Progenitor cell of endocrine pancreas (in vitro differentiated cells): ENCODE measurements at regions not wholly inside any gene's neighbourhood (a gene's known extent, or its start where the extent isn't known, plus 50 kb on each side); places are given as distances from the start of the nearest gene placed in this dataset.
"Not testable (repeated sequence)": the region's sequence is repeated elsewhere in the genome, so short reads cannot be mapped to it uniquely, and the experiment has no call there.

Experiments
- DNase-seq: peaks from one replicate; pipeline ENCODE4 v3.0.0; 2021; ENCODE audit warnings: low spot score; ENCODE audit not compliant: unreplicated experiment
- H3K27ac Mint-ChIP-seq: 2 replicates; pipeline ENCODE4 v1.8.0; 2021; ENCODE audit warnings: mild to moderate bottlenecking, moderate library complexity, mixed read lengths
- H3K27me3 Mint-ChIP-seq: 2 replicates; pipeline ENCODE4 v1.8.0; 2021; ENCODE audit warnings: mixed read lengths
- H3K36me3 Mint-ChIP-seq: 2 replicates; pipeline ENCODE4 v1.8.0; 2022; ENCODE audit warnings: mixed read lengths; ENCODE audit not compliant: insufficient read depth
- H3K4me1 Mint-ChIP-seq: 2 replicates; pipeline ENCODE4 v1.8.0; 2021; ENCODE audit warnings: low read depth, mixed read lengths
- H3K4me3 Mint-ChIP-seq: 2 replicates; pipeline ENCODE4 v1.8.0; 2021; ENCODE audit warnings: low read depth, mild to moderate bottlenecking, moderate library complexity, mixed read lengths
- H3K9me3 Mint-ChIP-seq: 2 replicates; pipeline ENCODE4 v1.8.0; 2021; ENCODE audit warnings: low read depth, mixed read lengths
- CTCF ChIP-seq: fragments of 200-600 bp; sonication (generic); IDR thresholded peaks from one replicate; pipeline ENCODE4 v1.5.0; 2021; ENCODE audit warnings: antibody characterized with exemption, mild to moderate bottlenecking; ENCODE audit not compliant: unreplicated experiment

GRCh38 chr7:142482891-142483658, 225.2 kb upstream of the PRSS58 start:
- Mint-ChIP-seq H3K4me3 (no peak overlapping the region), H3K4me1 (peaks cover 4% of the 10 kb centered on the region), H3K27ac (no peak overlapping the region), H3K9me3 (peaks cover 4% of the 10 kb centered on the region), H3K36me3 (no peaks in the 10 kb centered on the region), H3K27me3 (peaks cover 11% of the 10 kb centered on the region)
- DNase-seq: no peak
- peak; percentile 78 for TF ChIP-seq CTCF

GRCh38 chr7:142481548-142481947, 223.7 kb upstream of the PRSS58 start:
- Mint-ChIP-seq H3K27me3 (peaks cover 16% of the 10 kb centered on the region), H3K27ac (no peak overlapping the region), H3K9me3 (peaks cover 4% of the 10 kb centered on the region), H3K4me1 (peaks cover 5% of the 10 kb centered on the region), H3K36me3 (no peaks in the 10 kb centered on the region), H3K4me3 (no peak overlapping the region)
- TF ChIP-seq CTCF: no peak
- no peak for DNase-seq

- Mint-ChIP-seq H3K27me3 (peaks cover 22% of the 10 kb centered on the region), H3K9me3 (peaks cover 4% of the 10 kb centered on the region), H3K27ac (no peak overlapping the region), H3K4me3 (no peak overlapping the region), H3K36me3 (no peaks in the 10 kb centered on the region), H3K4me1 (peaks cover 5% of the 10 kb centered on the region)
- no peak for DNase-seq
- peak; percentile 56 for TF ChIP-seq CTCF
These were observed 220.8 kb upstream of the PRSS58 start for GRCh38 chr7:142478479-142479220.

GRCh38 chr7:142477801-142478200, 219.9 kb upstream of the PRSS58 start:
- H3K4me1 Mint-ChIP-seq, H3K4me3 Mint-ChIP-seq, H3K9me3 Mint-ChIP-seq, H3K27ac Mint-ChIP-seq, DNase-seq, H3K36me3 Mint-ChIP-seq: not testable (repeated sequence)
- H3K27me3 Mint-ChIP-seq: peaks cover 30% of the 10 kb centered on the region

GRCh38 chr7:142477079-142477651, 219.3 kb upstream of the PRSS58 start:
- no peaks in the 10 kb centered on the region for H3K36me3 Mint-ChIP-seq
- TF ChIP-seq CTCF: no peak
- H3K4me3 Mint-ChIP-seq: no peak overlapping the region
- peaks cover 5% of the 10 kb centered on the region for H3K4me1 Mint-ChIP-seq
- DNase-seq: no peak
- H3K27ac Mint-ChIP-seq: no peak overlapping the region
- peaks cover 35% of the 10 kb centered on the region for H3K27me3 Mint-ChIP-seq
- peaks cover 4% of the 10 kb centered on the region for H3K9me3 Mint-ChIP-seq
